IMR-90 (cell line): ENCODE measurements at regions not wholly inside any gene's neighbourhood (a gene's known extent, or its start where the extent isn't known, plus 50 kb on each side); places are given as distances from the start of the nearest gene placed in this dataset.

Experiments
- ATAC-seq: fragments of 200-7000 bp; cut with Tn5 transposase; 2 replicates; pipeline ENCODE4 v1.9.1; 2020; ENCODE audit warnings: low read depth, mild to moderate bottlenecking, moderate library complexity
- BruUV-seq: library from RNA; stranded (reverse); fragments of 400-500 nt; replicated peaks from 2 replicates; lab custom pipeline; 2021; lab: Mats Ljungman, UMichigan
- CTCF ChIA-PET: fragments of 300-600 bp; formaldehyde crosslinking; extraction: SDS; loops from one replicate; lab custom pipeline; 2021; ENCODE audit warnings: antibody characterized with exemption; lab: Yijun Ruan, JAX
- POLR2A ChIA-PET: fragments of 300-600 bp; sonication (Branson Sonifier 250); formaldehyde crosslinking; loops from one replicate; lab custom pipeline; 2022; ENCODE audit warnings: antibody characterized with exemption; ENCODE audit not compliant: unreplicated experiment; lab: Charles Lee
- DNase-seq: peaks from one replicate; pipeline ENCODE4 v3.0.0; 2013
- H2AFZ ChIP-seq: replicated peaks from 2 replicates; pipeline ENCODE3; 2013; ENCODE audit warnings: low read length, mild to moderate bottlenecking; ENCODE audit not compliant: poor library complexity
- H2AK5ac ChIP-seq: 2 replicates; pipeline ENCODE4 v1.6.1; 2013; ENCODE audit warnings: low read depth, low read length, inconsistent platforms
- H2AK9ac ChIP-seq: replicated peaks from 2 replicates; pipeline ENCODE3; 2013; ENCODE audit warnings: mild to moderate bottlenecking, low read depth, low read length, moderate library complexity; ENCODE audit not compliant: poor library complexity
- H2BK120ac ChIP-seq: 2 replicates; pipeline ENCODE4 v1.6.1; 2013; ENCODE audit warnings: low read depth, low read length, inconsistent platforms
- H2BK15ac ChIP-seq: 3 replicates; pipeline ENCODE4 v1.6.1; 2013; ENCODE audit warnings: low read depth, low read length, inconsistent platforms
- H2BK20ac ChIP-seq: 2 replicates; pipeline ENCODE4 v1.6.1; 2013; ENCODE audit warnings: low read depth, mild to moderate bottlenecking, inconsistent platforms, low read length, moderate library complexity
- H2BK5ac ChIP-seq: 2 replicates; pipeline ENCODE4 v1.6.1; 2013; ENCODE audit warnings: mild to moderate bottlenecking, low read depth, low read length, inconsistent platforms; ENCODE audit not compliant: poor library complexity, severe bottlenecking
- H3K14ac ChIP-seq: replicated peaks from 2 replicates; pipeline ENCODE4 v1.6.1; 2013; ENCODE audit warnings: low read depth, low read length, inconsistent platforms
- H3K18ac ChIP-seq: 2 replicates; pipeline ENCODE4 v1.6.1; 2013; ENCODE audit warnings: low read depth, low read length, control low read depth
- H3K23ac ChIP-seq: 2 replicates; pipeline ENCODE4 v1.6.1; 2013; ENCODE audit warnings: low read depth, low read length, inconsistent platforms
- H3K27ac ChIP-seq: 2 replicates; pipeline ENCODE4 v1.5.1; 2013; ENCODE audit warnings: mild to moderate bottlenecking, control low read depth, low read length; ENCODE audit not compliant: insufficient read depth
- H3K27me3 ChIP-seq: 2 replicates; pipeline ENCODE4 v1.6.1; 2013; ENCODE audit warnings: low read length; ENCODE audit not compliant: control insufficient read depth, insufficient read depth
- H3K36me3 ChIP-seq: 2 replicates; pipeline ENCODE4 v1.6.1; 2013; ENCODE audit warnings: low read length, mixed read lengths; ENCODE audit not compliant: control insufficient read depth, insufficient read depth
- H3K4ac ChIP-seq: 2 replicates; pipeline ENCODE4 v1.6.1; 2013; ENCODE audit warnings: low read depth, low read length, inconsistent platforms
- H3K4me1 ChIP-seq: 2 replicates; pipeline ENCODE4 v1.6.1; 2013; ENCODE audit warnings: low read length, mixed read lengths; ENCODE audit not compliant: control insufficient read depth, insufficient read depth
- H3K4me2 ChIP-seq: 2 replicates; pipeline ENCODE4 v1.6.1; 2013; ENCODE audit warnings: low read depth, mild to moderate bottlenecking, control low read depth, low read length, moderate library complexity
- H3K4me3 ChIP-seq: 2 replicates; pipeline ENCODE4 v1.5.1; 2013; ENCODE audit warnings: low read depth, mild to moderate bottlenecking, control low read depth, low read length, moderate library complexity; ENCODE audit not compliant: insufficient read depth
- H3K56ac ChIP-seq: 2 replicates; pipeline ENCODE4 v1.6.1; 2013; ENCODE audit warnings: low read length, inconsistent platforms; ENCODE audit not compliant: insufficient read depth; ENCODE audit errors: extremely low read depth
- H3K79me1 ChIP-seq, 2 experiments: 2 replicates each; pipeline ENCODE4 v1.6.1; 2013; ENCODE audit warnings: low read length in 2 of 2, inconsistent platforms in 1 of 2, low read depth in 1 of 2
- H3K9ac ChIP-seq: 2 replicates; pipeline ENCODE4 v1.6.1; 2013; ENCODE audit warnings: low read depth, low read length, control low read depth
- H3K9me1 ChIP-seq: 2 replicates; pipeline ENCODE4 v1.6.1; 2013; ENCODE audit warnings: low read length, inconsistent platforms; ENCODE audit not compliant: insufficient read depth
- H3K9me3 ChIP-seq: 2 replicates; pipeline ENCODE4 v1.6.1; 2013; ENCODE audit warnings: low read length; ENCODE audit not compliant: control insufficient read depth, insufficient read depth
- H4K20me1 ChIP-seq: 2 replicates; pipeline ENCODE4 v1.6.1; 2013; ENCODE audit warnings: low read length, inconsistent platforms; ENCODE audit not compliant: insufficient read depth
- H4K5ac ChIP-seq: 2 replicates; pipeline ENCODE4 v1.6.1; 2013; ENCODE audit warnings: mild to moderate bottlenecking, low read depth, low read length, control low read depth
- H4K8ac ChIP-seq, 2 experiments: 2 replicates each; pipeline ENCODE4 v1.6.1; 2013; ENCODE audit warnings: low read depth in 2 of 2, low read length in 2 of 2, control low read depth in 1 of 2, inconsistent platforms in 1 of 2
- H4K91ac ChIP-seq: 2 replicates; pipeline ENCODE4 v1.6.1; 2013; ENCODE audit warnings: low read depth, low read length, inconsistent platforms; ENCODE audit not compliant: insufficient read depth
- NFE2L2 ChIP-seq: fragments of 150-350 bp; IDR thresholded peaks from 2 replicates; pipeline ENCODE4 v1.6.1; 2016; ENCODE audit warnings: low read depth, mild to moderate bottlenecking, low read length
- WGBS, 2 experiments: methylation state at CpG; one replicate each; pipeline versions ENCODE4 v1.1.5 to v1.1.7; 2013; ENCODE audit warnings: missing lambda C conversion rate in 2 of 2; ENCODE audit not compliant: insufficient read length in 1 of 2; ENCODE audit errors: extremely low coverage in 2 of 2; 5-methylcytosine and 5-hydroxymethylcytosine counted together
- dilution Hi-C: fragments of 300-500 bp; cut with HindIII; formaldehyde crosslinking; loops from one replicate; pipeline ENCODE4 v1.14.3; 2018; ENCODE audit warnings: low sequenced_read_pairs; ENCODE audit not compliant: unreplicated experiment
- in situ Hi-C: fragments of 300-500 bp; cut with MboI; formaldehyde crosslinking; loops from 3 replicates; pipeline ENCODE4 v1.14.3; 2019; ENCODE audit warnings: low sequenced_read_pairs, inconsistent platforms, mixed read lengths
- intact Hi-C: fragments of 100-400 bp; cut with micrococcal nuclease; formaldehyde crosslinking; loops from 2 replicates; pipeline ENCODE4 v1.10.0; 2022

DNA sequence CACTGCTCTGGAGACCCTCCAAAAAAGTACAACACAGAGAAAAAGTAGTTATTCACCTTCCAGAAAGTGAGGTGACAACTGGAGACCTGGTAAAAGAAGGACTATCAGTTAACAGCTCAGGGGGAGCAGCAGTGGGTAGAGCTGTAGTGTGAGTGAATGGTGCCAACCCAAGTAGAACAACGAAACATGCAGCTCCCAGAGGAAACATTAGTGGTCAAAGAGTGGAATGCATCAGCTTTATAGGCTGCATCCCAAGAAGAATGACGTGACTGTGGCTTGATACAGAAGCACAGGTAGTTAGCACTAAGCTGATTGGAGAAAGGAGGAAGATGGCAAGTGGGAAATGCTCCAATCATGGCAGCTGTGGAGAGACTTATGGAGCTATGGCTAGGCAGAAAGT lies 275.7 kb upstream of the CAMK1G start:
- dilution Hi-C loops, result no loop called here
- Histone ChIP-seq H3K4ac (no peak overlapping the region), H3K9ac (no peak overlapping the region), H3K23ac (no peak overlapping the region), H2BK5ac (no peak overlapping the region), H3K27me3 (peaks cover 1% of the 10 kb centered on the region; the same call in 1 of the 2 replicates), H4K5ac (no peak overlapping the region), H3K9me3 (no peaks in the 10 kb centered on the region), H2BK15ac (no peak overlapping the region), H4K20me1 (no peaks in the 10 kb centered on the region), H3K4me3 (no peak overlapping the region), H4K91ac (no peak overlapping the region), H4K8ac (no peak overlapping the region), H3K56ac (no peak overlapping the region), H2BK20ac (no peak overlapping the region), H2AK9ac (no peak overlapping the region), H3K9me1 (no peaks in the 10 kb centered on the region), H2BK120ac (no peak overlapping the region), H3K4me2 (no peak overlapping the region), H3K4me1 (no peaks in the 10 kb centered on the region), H2AK5ac (no peak overlapping the region), H2AFZ (no peak overlapping the region), H3K36me3 (no peaks in the 10 kb centered on the region), H3K18ac (no peak overlapping the region), H3K79me1 (no peaks in the 10 kb centered on the region), H3K27ac (no peak overlapping the region), H3K14ac (no peak overlapping the region)
- 63% methylated on average over 1 of the region's 2 CpGs; no CpG with 5 or more reads in 1 of the 2 experiments for WGBS, 2 experiments
- intact Hi-C loops, result no loop called here
- ChIA-PET CTCF (no interaction called here), POLR2A (no interaction called here)
- ATAC-seq (no peak), DNase-seq (no peak)
- no TSS peak for BruUV-seq
- in situ Hi-C loops, result no loop called here
- TF ChIP-seq NFE2L2, result no peak
